ENCODE measurements at regions not wholly inside any gene's neighbourhood (a gene's known extent, or its start where the extent isn't known, plus 50 kb on each side); places are given as distances from the start of the nearest gene placed in this dataset.
"Not testable (repeated sequence)": the region's sequence is repeated elsewhere in the genome, so short reads cannot be mapped to it uniquely, and the experiment has no call there.

DNA sequence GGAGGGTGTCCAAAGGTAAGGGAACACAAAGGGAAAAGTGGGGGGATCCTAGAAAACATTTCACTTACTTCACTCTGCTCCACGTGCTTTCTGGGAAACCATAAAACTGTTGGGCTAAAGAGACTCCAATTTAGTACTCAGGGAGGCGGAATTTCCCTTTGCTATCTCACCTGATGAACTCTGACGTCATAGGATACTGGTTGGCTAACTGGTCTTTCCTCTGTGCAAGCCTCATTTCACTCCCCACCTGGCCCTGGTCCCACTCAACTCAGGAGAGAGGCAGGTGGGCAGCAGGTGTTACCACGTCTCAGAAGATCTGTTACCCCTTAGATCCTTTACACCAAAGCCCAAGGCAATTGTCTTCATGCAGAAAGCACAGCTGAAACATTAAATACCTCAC is 51.8 kb upstream of the PMAIP1 start:
- DNase-seq: no peak

GRCh38 chr18:59847491-59847846 is 52.3 kb upstream of the PMAIP1 start:
- not testable (repeated sequence) for DNase-seq

GRCh38 chr18:59846814-59847490 is 52.8 kb upstream of the PMAIP1 start:
- DNase-seq: no peak

- DNase-seq: no peak
These were observed 56.8 kb upstream of the PMAIP1 start for GRCh38 chr18:59842947-59843346.

DNA sequence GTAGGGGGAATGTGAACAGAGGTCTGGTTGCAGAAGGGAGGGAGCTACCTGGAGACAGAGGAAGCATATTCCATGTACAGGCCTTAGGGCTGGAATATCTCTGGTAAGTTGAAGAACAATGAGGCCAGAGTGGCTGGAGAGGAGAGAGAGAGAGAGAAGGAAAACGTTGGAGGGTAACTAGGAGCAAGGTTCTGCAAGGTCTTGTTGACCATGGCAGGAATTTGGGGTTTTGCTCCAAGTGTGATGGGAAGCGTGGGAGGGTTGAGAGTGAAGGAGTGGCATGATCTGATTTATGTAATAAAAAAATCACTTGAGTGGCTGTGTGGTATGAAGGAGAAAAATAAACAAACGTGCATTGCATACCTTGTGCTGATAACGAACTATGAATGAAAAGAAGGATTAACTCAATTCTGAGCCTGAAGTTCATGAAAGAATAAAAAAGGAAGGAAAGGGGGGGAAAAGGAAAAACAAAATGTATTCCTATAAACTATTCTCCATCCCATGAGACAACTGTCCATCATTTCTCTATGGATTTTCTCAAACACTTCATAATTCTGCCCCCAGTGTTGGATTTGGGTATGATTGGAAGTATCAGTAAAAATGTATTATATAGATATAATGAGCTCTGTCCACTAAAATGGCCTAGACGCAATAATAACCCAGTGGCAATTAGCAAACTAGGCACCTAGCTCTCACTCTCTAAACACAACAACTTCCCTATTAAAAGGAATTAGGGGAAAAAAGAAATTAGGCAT is 59.7 kb upstream of the PMAIP1 start:
- no peak for DNase-seq

GRCh38 chr18:59839246-59839645 is 60.5 kb upstream of the PMAIP1 start:
- DNase-seq: no peak

DNA sequence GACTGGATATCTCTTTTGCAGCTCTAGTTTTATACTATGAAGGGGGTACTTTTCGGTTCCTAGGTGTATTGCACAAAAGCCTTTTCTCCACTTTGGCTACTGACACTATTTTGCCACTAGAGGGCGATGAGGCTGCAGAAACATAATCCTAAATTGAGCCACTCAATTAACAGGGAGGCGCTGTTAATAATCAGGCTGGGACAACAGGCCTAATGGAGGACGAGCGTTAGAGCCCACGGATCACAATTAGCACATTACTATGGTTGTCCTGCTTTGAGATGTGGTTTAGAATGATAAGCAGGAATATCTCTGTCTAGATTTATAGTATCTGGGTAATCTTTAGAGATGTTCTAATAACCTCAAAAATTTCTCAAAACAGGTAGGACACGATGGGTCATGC is 62.2 kb upstream of the PMAIP1 start:
- no peak for DNase-seq

DNA sequence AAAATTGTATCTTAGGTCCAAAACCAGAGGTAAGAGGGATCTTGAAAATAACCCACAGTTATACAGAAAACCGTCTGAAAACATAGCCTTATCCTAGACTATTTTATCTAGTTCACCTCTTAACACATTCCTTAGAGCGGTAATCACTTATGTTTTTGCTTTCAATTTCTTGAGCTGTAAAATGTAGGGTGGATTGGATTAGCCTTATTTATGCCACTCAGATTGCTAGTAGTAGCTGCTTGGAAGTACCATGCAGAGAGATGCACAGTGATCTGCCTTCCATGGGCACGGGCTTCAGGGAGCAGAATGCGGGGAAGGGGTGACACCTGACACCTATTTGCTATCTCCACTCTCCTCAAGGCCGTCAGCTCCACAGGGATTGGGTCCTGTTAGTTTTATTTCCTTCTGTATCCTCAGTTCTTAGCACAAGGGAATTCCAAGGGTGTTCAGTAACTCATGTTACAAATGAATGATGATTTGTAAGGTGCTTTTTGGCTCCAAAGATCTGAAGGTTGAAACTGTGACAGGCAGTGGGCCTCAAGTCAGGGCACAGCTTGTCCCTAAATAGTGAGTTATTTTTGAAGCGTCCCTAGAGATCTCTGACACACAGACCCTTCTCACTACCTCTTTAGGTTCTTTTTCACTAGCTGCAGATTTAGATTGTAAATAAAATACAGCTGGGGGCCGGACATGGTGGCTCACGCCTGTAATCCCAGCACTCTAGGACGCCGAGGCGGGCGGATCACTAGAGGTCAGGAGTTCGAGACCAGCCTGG is 64.0 kb upstream of the PMAIP1 start:
- no peak for DNase-seq

- no peak for DNase-seq
These were observed 65.5 kb upstream of the PMAIP1 start for GRCh38 chr18:59834267-59834666.

DNA sequence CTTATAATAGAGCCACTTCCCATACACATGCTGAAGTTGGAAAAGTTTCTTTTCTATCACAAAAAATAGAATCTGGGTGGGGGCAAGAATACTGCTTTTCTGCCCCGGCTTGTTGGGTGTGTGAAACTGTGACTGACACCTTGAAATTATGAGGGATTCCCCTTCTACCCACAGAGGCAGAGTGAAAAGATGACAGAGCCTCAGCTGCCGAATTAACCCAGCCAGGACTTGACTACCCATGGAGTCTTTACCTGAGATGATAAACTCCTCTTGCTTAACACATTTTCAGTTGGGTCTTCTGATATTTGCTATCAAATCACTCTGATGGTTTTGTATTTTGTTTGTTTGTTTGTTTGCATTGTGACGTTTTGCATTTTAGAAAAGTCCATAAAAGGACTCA is 66.0 kb upstream of the PMAIP1 start:
- no peak for DNase-seq

GRCh38 chr18:59823596-59824195 is 76.1 kb upstream of the PMAIP1 start:
- peak; percentile 67 for DNase-seq

- DNase-seq: no peak
These were observed 76.9 kb upstream of the PMAIP1 start for GRCh38 chr18:59822612-59823550.

DNA sequence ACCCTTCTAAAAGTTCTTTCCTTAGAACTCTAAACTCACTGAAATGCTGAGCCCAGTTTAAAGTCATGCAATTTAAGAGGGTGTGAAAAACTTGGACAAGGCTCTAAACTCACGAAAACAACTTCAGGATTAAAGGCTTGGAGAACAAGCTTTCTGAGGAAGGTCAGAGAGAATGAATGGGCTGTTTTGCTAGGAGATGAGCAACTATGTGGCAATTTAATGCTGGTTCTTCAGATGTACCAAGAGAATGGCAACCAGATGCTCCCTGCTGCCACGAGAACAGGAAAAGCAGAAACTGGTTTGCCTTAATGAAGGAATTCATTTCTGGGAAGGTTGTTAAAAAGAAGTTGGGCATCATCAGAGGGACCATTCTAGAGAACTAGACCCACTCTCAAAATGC is 77.8 kb upstream of the PMAIP1 start:
- no peak for DNase-seq

GRCh38 chr18:59820663-59821062 is 79.1 kb upstream of the PMAIP1 start:
- no peak for DNase-seq

GRCh38 chr18:59818769-59819168 is 81.0 kb upstream of the PMAIP1 start:
- no peak for DNase-seq

DNA sequence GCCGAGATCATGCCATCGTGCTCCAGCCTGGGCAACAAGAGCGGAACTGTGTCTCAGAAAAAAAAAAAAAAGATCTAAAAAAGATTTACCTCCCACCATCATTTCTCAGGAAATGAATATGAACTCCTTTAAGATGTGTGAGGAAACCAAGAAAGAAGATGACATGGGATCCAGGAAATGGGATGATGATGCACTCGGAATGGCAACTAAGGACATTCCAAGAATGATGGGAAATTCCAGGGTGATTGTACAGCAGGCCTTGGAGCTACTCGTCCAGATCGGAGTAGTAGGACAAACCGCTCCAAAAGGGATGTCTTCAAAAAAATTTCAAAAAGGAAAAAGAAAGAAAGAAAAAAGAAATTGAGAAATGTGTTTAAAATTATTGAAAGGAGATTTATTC is 84.9 kb upstream of the PMAIP1 start:
- DNase-seq: no peak

DNA sequence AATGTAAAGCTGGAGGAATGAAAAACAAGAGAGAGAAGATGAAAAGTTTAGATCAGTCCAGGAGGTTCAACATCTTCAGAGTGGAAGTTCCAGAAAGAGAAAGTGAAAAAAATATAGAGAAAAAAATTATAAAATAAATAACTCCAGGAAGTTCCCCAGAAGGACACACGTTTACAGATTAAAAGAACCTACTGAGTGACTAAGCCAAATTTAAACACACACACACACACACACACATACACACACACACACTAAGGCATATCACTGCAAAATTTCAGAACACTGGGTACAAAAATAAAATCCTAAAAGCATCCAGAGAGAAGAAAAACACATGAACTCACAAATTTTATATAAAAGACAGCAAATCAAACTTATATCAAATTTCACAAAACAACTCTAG is 85.9 kb upstream of the PMAIP1 start:
- no peak for DNase-seq

- DNase-seq: no peak
These were observed 88.9 kb upstream of the PMAIP1 start for GRCh38 chr18:59810735-59811520.

- no peak for DNase-seq
These were observed 89.6 kb upstream of the PMAIP1 start for GRCh38 chr18:59810183-59810582.

- DNase-seq: no peak
These were observed 97.8 kb upstream of the PMAIP1 start for GRCh38 chr18:59802031-59802430.

DNA sequence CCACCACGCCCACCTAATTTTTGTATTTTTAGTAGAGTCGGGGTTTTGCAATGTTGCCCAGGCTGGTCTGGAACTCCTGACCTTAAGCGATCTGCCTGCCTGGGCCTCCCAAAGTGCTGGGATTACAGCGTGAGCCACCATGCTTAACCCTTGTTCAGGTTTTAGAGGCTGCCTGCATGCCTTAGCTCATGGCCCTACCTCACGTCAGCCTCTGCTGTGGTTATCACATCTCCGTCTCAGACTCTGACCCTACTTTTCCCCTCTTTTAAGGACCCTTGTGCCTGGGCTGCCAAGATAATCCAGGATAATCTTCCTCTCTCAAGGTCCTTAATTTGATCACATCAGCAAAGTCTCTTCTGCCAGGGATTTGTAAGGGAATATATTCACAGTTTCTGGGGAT is 98.2 kb upstream of the PMAIP1 start:
- DNase-seq: no peak

GRCh38 chr18:59800897-59801296 is 98.9 kb upstream of the PMAIP1 start:
- no peak for DNase-seq

All from left hindlimb (tissue), 1 donor.